Esophagus muscularis mucosa (tissue), 4 donors: ENCODE measurements at regions not wholly inside any gene's neighbourhood (a gene's known extent, or its start where the extent isn't known, plus 50 kb on each side); places are given as distances from the start of the nearest gene placed in this dataset.

ENCODE experiments used
- DNase-seq: peaks from one replicate; pipeline ENCODE4 v3.0.0-alpha.2; 2017; ENCODE audit errors: extremely low spot score
- H3K27ac ChIP-seq, 4 donors: fragments of 200-600 bp; sonication (generic); replicated peaks in 1 of 4; 1 replicate in 3 of 4; 2 replicates in 1 of 4; pipeline ENCODE4 v1.5.1; 2016 to 2019; ENCODE audit warnings: mild to moderate bottlenecking in 1 of 4
- H3K27me3 ChIP-seq, 4 donors: fragments of 200-600 bp; sonication (generic); one replicate each; pipeline versions ENCODE4 v1.5.1 to v1.6.0; 2016 to 2019
- H3K36me3 ChIP-seq, 4 donors: fragments of 200-600 bp; sonication (generic); one replicate each; pipeline ENCODE4 v1.5.1; 2016 to 2019
- H3K4me1 ChIP-seq, 4 donors: fragments of 200-600 bp; sonication (generic); one replicate each; pipeline ENCODE4 v1.5.1; 2016 to 2019
- H3K4me3 ChIP-seq, 4 donors: fragments of 200-600 bp; sonication (generic); 1 replicate in 2 of 4; 2 replicates in 2 of 4; pipeline ENCODE4 v1.5.1; 2016 to 2019; ENCODE audit warnings: mild to moderate bottlenecking in 4 of 4, moderate library complexity in 1 of 4
- H3K9me3 ChIP-seq, 4 donors: fragments of 200-600 bp; sonication (generic); 1 replicate in 3 of 4; 2 replicates in 1 of 4; pipeline ENCODE4 v1.5.1; 2016 to 2019
- CTCF ChIP-seq, 3 experiments: fragments of 200-600 bp in 2 of 3; fragments of 450-650 bp in 1 of 3; sonication (generic) in 2 of 3; IDR thresholded peaks; one replicate each; pipeline ENCODE4 v1.5.1; 2017 to 2019; ENCODE audit warnings: antibody characterized with exemption in 3 of 3, mild to moderate bottlenecking in 2 of 3, moderate library complexity in 1 of 3
- EP300 ChIP-seq: sonication (generic); formaldehyde crosslinking; IDR thresholded peaks from one replicate; pipeline ENCODE4 v1.6.1; 2017; ENCODE audit warnings: antibody characterized with exemption
- POLR2A ChIP-seq: fragments of 450-650 bp; IDR thresholded peaks from one replicate; pipeline ENCODE4 v1.6.1; 2017; ENCODE audit warnings: antibody characterized with exemption, moderate library complexity, mild to moderate bottlenecking, low read depth
- POLR2AphosphoS5 ChIP-seq, 2 donors: sonication (generic); formaldehyde crosslinking; IDR thresholded peaks; one replicate each; pipeline ENCODE4 v1.6.1; 2017; ENCODE audit warnings: antibody characterized with exemption in 2 of 2
- WGBS: methylation state at CpG from one replicate; pipeline ENCODE4 v1.1.5; 2018; 5-methylcytosine and 5-hydroxymethylcytosine counted together
- intact Hi-C: fragments of 100-400 bp; cut with DNase I; formaldehyde crosslinking; loops from one replicate; pipeline ENCODE4 v1.15.1; 2023

DNA sequence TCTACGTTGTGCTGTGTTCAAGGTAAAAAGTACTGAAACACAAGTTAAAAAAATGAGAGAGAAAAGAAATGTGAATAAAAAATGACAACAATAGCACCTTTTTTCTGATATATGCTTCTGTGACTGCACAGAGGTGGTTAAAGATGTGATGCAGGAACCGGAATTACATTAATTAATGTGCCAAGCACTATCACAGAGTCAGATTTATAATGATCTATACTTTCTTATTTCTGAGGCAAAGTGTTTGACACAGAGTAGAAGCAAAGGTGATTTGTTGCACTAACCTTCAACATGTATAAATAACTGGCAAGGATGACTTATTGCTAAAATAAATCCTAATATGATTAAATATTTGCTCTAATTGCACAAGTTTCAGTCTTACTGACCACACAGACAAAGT, 654.6 kb upstream of the SLITRK1 start:
- H3K4me1 ChIP-seq: no peaks in the 10 kb centered on the region
- no peaks in the 10 kb centered on the region for H3K36me3 ChIP-seq
- WGBS: 63% methylated on average over 2 of the region's 2 CpGs
- no peak for DNase-seq
- H3K9me3 ChIP-seq: no peaks in the 10 kb centered on the region
- no peak overlapping the region for H3K27ac ChIP-seq
- no peaks in the 10 kb centered on the region for H3K27me3 ChIP-seq
- no peak for TF ChIP-seq POLR2A
- no peak for TF ChIP-seq EP300
- TF ChIP-seq POLR2AphosphoS5 (IDR thresholded peaks at IDR 0.05): no peak
- TF ChIP-seq CTCF (IDR thresholded peaks at IDR 0.05): no peak
- intact Hi-C loops: no loop called here
- H3K4me3 ChIP-seq: no peak overlapping the region

- intact Hi-C loops: no loop called here
- no peak for DNase-seq
- TF ChIP-seq EP300 (no peak), POLR2AphosphoS5 (IDR thresholded peaks at IDR 0.05) (no peak), POLR2A (no peak), CTCF (IDR thresholded peaks at IDR 0.05) (no peak)
- H3K4me1 ChIP-seq: no peaks in the 10 kb centered on the region
- 85% methylated on average over 2 of the region's 3 CpGs for WGBS
- H3K27ac ChIP-seq: no peak overlapping the region
- no peaks in the 10 kb centered on the region for H3K27me3 ChIP-seq
- no peaks in the 10 kb centered on the region for H3K9me3 ChIP-seq
- H3K36me3 ChIP-seq: no peaks in the 10 kb centered on the region
- H3K4me3 ChIP-seq: no peak overlapping the region
These were observed 646.3 kb upstream of the SLITRK1 start for GRCh38 chr13:84528408-84529070.

- no peak overlapping the region for H3K4me3 ChIP-seq
- DNase-seq: no peak
- no peaks in the 10 kb centered on the region for H3K36me3 ChIP-seq
- intact Hi-C loops: no loop called here
- H3K4me1 ChIP-seq: no peaks in the 10 kb centered on the region
- H3K27me3 ChIP-seq: no peaks in the 10 kb centered on the region
- no peaks in the 10 kb centered on the region for H3K9me3 ChIP-seq
- no peak overlapping the region for H3K27ac ChIP-seq
- TF ChIP-seq EP300 (no peak), POLR2AphosphoS5 (IDR thresholded peaks at IDR 0.05) (no peak), CTCF (IDR thresholded peaks at IDR 0.05) (no peak), POLR2A (no peak)
These were observed 643.6 kb upstream of the SLITRK1 start for GRCh38 chr13:84525865-84526264.

DNA sequence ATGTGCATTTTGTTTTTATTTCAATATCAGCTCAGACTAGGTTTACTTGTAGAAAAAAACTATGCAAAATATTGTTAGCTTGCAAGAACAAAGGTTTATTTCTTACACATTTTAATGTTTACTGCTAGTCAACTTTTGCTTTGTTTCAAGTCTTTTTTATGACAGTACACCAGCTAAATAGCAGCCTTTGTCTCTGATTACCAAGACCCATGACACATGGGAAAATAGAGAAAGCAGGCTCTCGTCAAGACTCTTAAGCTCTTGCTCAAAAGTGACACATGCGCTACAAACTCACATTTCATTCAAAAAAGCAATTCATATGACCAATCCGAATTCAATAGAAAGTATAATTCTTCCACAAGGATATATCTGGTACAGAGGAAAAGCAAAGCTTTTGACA, 642.3 kb upstream of the SLITRK1 start:
- TF ChIP-seq EP300 (no peak), CTCF (IDR thresholded peaks at IDR 0.05) (no peak), POLR2A (no peak), POLR2AphosphoS5 (IDR thresholded peaks at IDR 0.05) (no peak)
- intact Hi-C loops: no loop called here
- no peak for DNase-seq
- H3K4me1 ChIP-seq: no peaks in the 10 kb centered on the region
- no peaks in the 10 kb centered on the region for H3K36me3 ChIP-seq
- H3K9me3 ChIP-seq: no peaks in the 10 kb centered on the region
- H3K4me3 ChIP-seq: no peak overlapping the region
- no peaks in the 10 kb centered on the region for H3K27me3 ChIP-seq
- H3K27ac ChIP-seq: no peak overlapping the region
- WGBS: 51% methylated on average over 3 of the region's 3 CpGs

DNA sequence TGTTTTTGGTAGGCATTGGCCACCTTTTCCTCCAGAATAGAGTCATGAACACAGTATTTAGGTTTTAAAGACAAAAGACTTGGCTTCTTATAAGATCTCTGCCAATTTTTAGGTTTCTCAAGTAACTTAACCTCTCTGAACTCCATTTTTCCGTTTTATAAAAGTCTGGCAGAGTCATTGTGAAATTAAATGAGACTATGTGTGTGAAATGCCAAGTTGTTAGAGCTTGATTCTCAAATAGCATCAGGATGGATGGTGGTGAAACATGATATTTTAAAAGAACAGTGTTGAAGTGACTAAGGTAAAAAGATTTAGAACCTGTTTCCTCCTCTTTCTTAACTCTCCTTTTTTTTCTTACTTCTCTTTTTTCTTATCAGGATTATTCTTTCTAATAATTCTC, 617.7 kb upstream of the SLITRK1 start:
- H3K27ac ChIP-seq: no peak overlapping the region
- no peak overlapping the region for H3K4me3 ChIP-seq
- no peaks in the 10 kb centered on the region for H3K36me3 ChIP-seq
- no peaks in the 10 kb centered on the region for H3K27me3 ChIP-seq
- WGBS: 43% methylated on average over 1 of the region's 1 CpG
- no peak for TF ChIP-seq CTCF (IDR thresholded peaks at IDR 0.05)
- H3K4me1 ChIP-seq: no peaks in the 10 kb centered on the region
- no peak for DNase-seq
- no peaks in the 10 kb centered on the region for H3K9me3 ChIP-seq
- intact Hi-C loops: no loop called here
